Neural cell (in vitro differentiated cells): ENCODE measurements at regions not wholly inside any gene's neighbourhood (a gene's known extent, or its start where the extent isn't known, plus 50 kb on each side); places are given as distances from the start of the nearest gene placed in this dataset.

Experiments
- H2AFZ ChIP-seq: fragments of 200-600, 300-800 bp; sonication (generic), shearing (Covaris generic); 2 replicates; pipeline ENCODE4 v1.6.0; 2014; ENCODE audit warnings: low read depth, mild to moderate bottlenecking, antibody characterized with exemption, low read length, moderate library complexity
- H3F3A ChIP-seq: fragments of 200-600 bp; shearing (Covaris generic); 2 replicates; pipeline ENCODE4 v1.6.1; 2016; ENCODE audit warnings: mild to moderate bottlenecking, moderate library complexity, mixed read lengths, antibody characterized with exemption, low read length; ENCODE audit not compliant: insufficient read depth, poor library complexity, severe bottlenecking
- H3K27ac ChIP-seq: fragments of 200-600, 300-800 bp; sonication (generic), shearing (Covaris generic); 2 replicates; pipeline ENCODE4 v1.5.1; 2014; ENCODE audit warnings: mild to moderate bottlenecking, low read length, moderate library complexity
- H3K27me3 ChIP-seq: fragments of 300-800, 200-600 bp; sonication (generic), shearing (Covaris generic); 2 replicates; pipeline ENCODE4 v1.6.0; 2014; ENCODE audit warnings: mild to moderate bottlenecking, low read depth, low read length, moderate library complexity; ENCODE audit not compliant: insufficient read depth
- H3K36me3 ChIP-seq: fragments of 300-800, 200-600 bp; sonication (generic), shearing (Covaris generic); 2 replicates; pipeline ENCODE4 v1.5.1; 2014; ENCODE audit warnings: mild to moderate bottlenecking, antibody characterized with exemption, low read length, moderate library complexity; ENCODE audit not compliant: insufficient read depth
- H3K4me2 ChIP-seq: fragments of 300-800, 200-600 bp; sonication (generic), shearing (Covaris generic); 2 replicates; pipeline ENCODE4 v1.6.0; 2014; ENCODE audit warnings: mild to moderate bottlenecking, low read length
- H3K4me3 ChIP-seq: fragments of 300-800, 200-600 bp; sonication (generic), shearing (Covaris generic); 2 replicates; pipeline ENCODE4 v1.5.1; 2014; ENCODE audit warnings: mild to moderate bottlenecking, low read length, moderate library complexity
- H3K79me2 ChIP-seq: fragments of 200-600 bp; shearing (Covaris generic); replicated peaks from 2 replicates; pipeline ENCODE4 v1.6.0; 2014; ENCODE audit warnings: mild to moderate bottlenecking, low read length, moderate library complexity; ENCODE audit not compliant: insufficient read depth
- H3K9ac ChIP-seq: fragments of 300-800, 200-600 bp; sonication (generic), shearing (Covaris generic); 2 replicates; pipeline ENCODE4 v1.6.1; 2016; ENCODE audit warnings: mild to moderate bottlenecking, low read length, mixed read lengths
- H3K9me2 ChIP-seq: fragments of 200-600 bp; shearing (Covaris generic); 2 replicates; pipeline ENCODE4 v1.6.1; 2016; ENCODE audit warnings: mild to moderate bottlenecking, low read length, mixed read lengths; ENCODE audit not compliant: insufficient read depth
- H3K9me3 ChIP-seq: fragments of 200-600, 300-800 bp; sonication (generic), shearing (Covaris generic); 2 replicates; pipeline ENCODE4 v1.6.1; 2016; ENCODE audit warnings: mild to moderate bottlenecking, mixed run types, low read length, moderate library complexity, mixed read lengths
- H4K20me1 ChIP-seq: fragments of 200-600 bp; shearing (Covaris generic); 2 replicates; pipeline ENCODE4 v1.6.1; 2016; ENCODE audit warnings: mild to moderate bottlenecking, mixed run types; ENCODE audit not compliant: insufficient read depth
- CTCF ChIP-seq: fragments of 450-650 bp; IDR thresholded peaks from 2 replicates; pipeline ENCODE4 v1.5.1; 2014; ENCODE audit warnings: antibody characterized with exemption, mild to moderate bottlenecking, moderate library complexity; ENCODE audit not compliant: poor library complexity, severe bottlenecking
- EP300 ChIP-seq: fragments of 450-650 bp; conservative IDR thresholded peaks from 2 replicates; pipeline ENCODE4 v1.6.1; 2014; ENCODE audit warnings: antibody characterized with exemption, mild to moderate bottlenecking, moderate library complexity; ENCODE audit not compliant: poor library complexity, severe bottlenecking
- EZH2 ChIP-seq: fragments of 200-600, 300-800 bp; shearing (Covaris generic), sonication (generic); IDR thresholded peaks from 2 replicates; pipeline ENCODE4 v1.6.1; 2014; ENCODE audit warnings: antibody characterized with exemption, low read length, borderline replicate concordance, mild to moderate bottlenecking; ENCODE audit not compliant: insufficient read depth, poor library complexity, severe bottlenecking
- MXI1 ChIP-seq: fragments of 450-650 bp; conservative IDR thresholded peaks from 2 replicates; pipeline ENCODE4 v1.6.1; 2014; ENCODE audit warnings: antibody characterized with exemption, mild to moderate bottlenecking; ENCODE audit not compliant: poor library complexity, severe bottlenecking
- POLR2AphosphoS5 ChIP-seq: IDR thresholded peaks from 2 replicates; pipeline ENCODE4 v1.6.1; 2012
- RAD21 ChIP-seq: fragments of 450-650 bp; conservative IDR thresholded peaks from 2 replicates; pipeline ENCODE4 v1.6.1; 2014; ENCODE audit warnings: antibody characterized with exemption, mild to moderate bottlenecking, moderate library complexity
- REST ChIP-seq: IDR thresholded peaks from 2 replicates; pipeline ENCODE4 v1.6.1; 2012; ENCODE audit warnings: borderline replicate concordance
- SMC3 ChIP-seq: fragments of 450-650 bp; conservative IDR thresholded peaks from 2 replicates; pipeline ENCODE4 v1.6.1; 2014; ENCODE audit warnings: antibody characterized with exemption, mild to moderate bottlenecking, moderate library complexity; ENCODE audit not compliant: poor library complexity
- TAF1 ChIP-seq: IDR thresholded peaks from 2 replicates; pipeline ENCODE4 v1.6.1; 2012; ENCODE audit warnings: low read depth

DNA sequence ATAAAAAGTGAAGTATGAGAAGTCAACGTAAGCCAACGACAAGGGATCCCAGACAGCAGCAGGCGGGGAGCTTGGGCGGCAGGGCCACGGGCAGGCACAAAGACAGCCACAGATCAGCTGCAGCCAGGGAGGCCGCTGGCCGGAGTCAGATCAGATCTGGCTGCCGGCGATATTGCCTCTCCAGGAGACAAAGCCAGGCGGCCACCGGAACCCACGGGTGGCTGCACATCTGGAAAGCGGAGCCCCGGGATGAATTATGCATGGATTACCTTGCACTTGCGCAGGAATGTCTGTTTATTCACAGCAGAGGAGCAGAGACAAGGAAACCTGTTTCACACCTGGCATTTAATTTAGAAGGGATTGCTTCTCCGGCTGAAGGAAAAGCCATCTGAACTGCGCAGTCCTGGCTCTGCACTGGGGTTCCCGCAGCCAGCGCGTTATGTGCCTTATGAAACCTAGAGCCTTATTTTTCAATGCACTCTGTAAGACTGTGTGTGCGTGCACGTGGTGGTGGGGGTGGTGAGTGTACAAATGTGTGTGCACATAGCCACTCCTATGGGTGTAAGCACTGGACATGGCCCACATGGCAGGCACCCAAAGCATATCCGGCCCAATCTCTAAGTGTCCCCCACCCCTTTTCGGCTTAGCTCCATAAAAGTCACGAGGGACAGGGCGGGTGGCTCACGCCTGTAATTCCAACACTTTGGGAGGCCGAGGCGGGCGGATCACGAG, 427.8 kb upstream of the MCTP2 start:
- Histone ChIP-seq H4K20me1 (no peaks in the 10 kb centered on the region), H3K9me3 (no peaks in the 10 kb centered on the region), H3K4me2 (no peak overlapping the region), H3K9ac (no peak overlapping the region), H3K9me2 (no peaks in the 10 kb centered on the region), H3K27ac (no peak overlapping the region), H3K79me2 (no peaks in the 10 kb centered on the region), H3K4me3 (no peak overlapping the region), H3K27me3 (no peaks in the 10 kb centered on the region), H3F3A (no peaks in the 10 kb centered on the region), H3K36me3 (no peaks in the 10 kb centered on the region), H2AFZ (no peak overlapping the region)
- TF ChIP-seq MXI1 (no peak), TAF1 (no peak), EZH2 (no peak), CTCF (no peak), RAD21 (no peak), EP300 (no peak), REST (no peak)

- H3K4me2 ChIP-seq = no peak overlapping the region
- H3K9ac ChIP-seq = no peak overlapping the region
- H3K27me3 ChIP-seq = no peaks in the 10 kb centered on the region
- no peak overlapping the region for H3K4me3 ChIP-seq
- H3K79me2 ChIP-seq = no peaks in the 10 kb centered on the region
- no peaks in the 10 kb centered on the region for H3K36me3 ChIP-seq
- TF ChIP-seq CTCF = no peak
- no peak for TF ChIP-seq EP300
- TF ChIP-seq RAD21 = no peak
- no peak for TF ChIP-seq TAF1
- no peak for TF ChIP-seq REST
- TF ChIP-seq EZH2 = no peak
- TF ChIP-seq MXI1 = no peak
- TF ChIP-seq SMC3 = no peak
- no peak for TF ChIP-seq POLR2AphosphoS5
- H4K20me1 ChIP-seq = no peaks in the 10 kb centered on the region
- no peaks in the 10 kb centered on the region for H3K9me3 ChIP-seq
- no peak overlapping the region for H3K27ac ChIP-seq
- no peaks in the 10 kb centered on the region for H3F3A ChIP-seq
- no peaks in the 10 kb centered on the region for H3K9me2 ChIP-seq
- H2AFZ ChIP-seq = no peak overlapping the region
Observed at GRCh38 chr15:93801206-93801605, 430.2 kb upstream of the MCTP2 start.
